GM23338 (cell line): ENCODE measurements at regions not wholly inside any gene's neighbourhood (a gene's known extent, or its start where the extent isn't known, plus 50 kb on each side); places are given as distances from the start of the nearest gene placed in this dataset.

ENCODE experiments used
- ATAC-seq: fragments of 200-7000 bp; cut with Tn5 transposase; 3 replicates; pipeline ENCODE4 v1.9.1; 2020
- DNase-seq: peaks from one replicate; pipeline ENCODE4 v3.0.0-alpha.2; 2015; ENCODE audit warnings: low spot score
- H2AFZ ChIP-seq: fragments of 200-600 bp; sonication (generic); 2 replicates; pipeline ENCODE4 v1.8.0; 2016; ENCODE audit warnings: antibody characterized with exemption, mild to moderate bottlenecking, moderate library complexity
- H3F3A ChIP-seq: fragments of 200-600 bp; sonication (generic); replicated peaks from 2 replicates; pipeline ENCODE4 v1.8.0; 2017; ENCODE audit warnings: antibody characterized with exemption, mixed run types, low read depth
- H3K27ac ChIP-seq: fragments of 200-600 bp; sonication (generic); 2 replicates; pipeline ENCODE4 v1.6.1; 2016; ENCODE audit warnings: low read depth
- H3K27me3 ChIP-seq: fragments of 200-600 bp; sonication (generic); 2 replicates; pipeline ENCODE4 v1.8.0; 2016; ENCODE audit warnings: mild to moderate bottlenecking, mixed run types, moderate library complexity; ENCODE audit not compliant: insufficient read depth
- H3K36me3 ChIP-seq: fragments of 200-600 bp; sonication (generic); 2 replicates; pipeline ENCODE4 v1.8.0; 2016; ENCODE audit warnings: mild to moderate bottlenecking; ENCODE audit not compliant: insufficient read depth
- H3K4me1 ChIP-seq: fragments of 200-600 bp; sonication (generic); 2 replicates; pipeline ENCODE4 v1.8.0; 2016; ENCODE audit warnings: mild to moderate bottlenecking, moderate library complexity; ENCODE audit not compliant: insufficient read depth
- H3K4me2 ChIP-seq: fragments of 200-600 bp; sonication (generic); 2 replicates; pipeline ENCODE4 v1.7.1; 2017; ENCODE audit warnings: mixed run types
- H3K4me3 ChIP-seq: fragments of 200-600 bp; sonication (generic); 2 replicates; pipeline ENCODE4 v1.6.1; 2016; ENCODE audit warnings: mixed run types
- H3K79me2 ChIP-seq: fragments of 200-600 bp; sonication (generic); replicated peaks from 2 replicates; pipeline ENCODE4 v1.8.0; 2017; ENCODE audit warnings: mild to moderate bottlenecking; ENCODE audit not compliant: insufficient read depth
- H3K9me2 ChIP-seq: fragments of 200-600 bp; sonication (generic); 2 replicates; pipeline ENCODE4 v1.8.0; 2017; ENCODE audit not compliant: insufficient read depth
- H4K20me1 ChIP-seq: fragments of 200-600 bp; sonication (generic); replicated peaks from 2 replicates; pipeline ENCODE4 v1.8.0; 2017; ENCODE audit warnings: mild to moderate bottlenecking; ENCODE audit not compliant: insufficient read depth
- H3K27ac Mint-ChIP-seq: 2 replicates; pipeline ENCODE4 v1.8.0; 2020; ENCODE audit warnings: inconsistent platforms, mild to moderate bottlenecking, moderate library complexity, mixed read lengths
- H3K27me3 Mint-ChIP-seq: 3 replicates; pipeline ENCODE4 v1.8.0; 2022; ENCODE audit warnings: low read depth, mild to moderate bottlenecking, moderate library complexity, mixed read lengths, inconsistent platforms; ENCODE audit not compliant: insufficient read depth, poor library complexity
- H3K36me3 Mint-ChIP-seq: 3 replicates; pipeline ENCODE4 v1.8.0; 2021; ENCODE audit warnings: low read depth, mild to moderate bottlenecking, inconsistent platforms, moderate library complexity, mixed read lengths
- H3K4me1 Mint-ChIP-seq: 3 replicates; pipeline ENCODE4 v1.8.0; 2020; ENCODE audit warnings: mild to moderate bottlenecking, inconsistent platforms, mixed read lengths
- H3K4me3 Mint-ChIP-seq: 3 replicates; pipeline ENCODE4 v1.8.0; 2021; ENCODE audit warnings: moderate library complexity, mild to moderate bottlenecking, inconsistent platforms, mixed read lengths
- H3K9me3 Mint-ChIP-seq: 3 replicates; pipeline ENCODE4 v1.8.0; 2020; ENCODE audit warnings: moderate library complexity, mild to moderate bottlenecking, inconsistent platforms, mixed read lengths
- CREB1 ChIP-seq: fragments of 250-450 bp; sonication (Bioruptor Pico); IDR thresholded peaks from 2 replicates; pipeline ENCODE4 v1.5.0; 2020; ENCODE audit warnings: low read depth, mild to moderate bottlenecking, moderate library complexity
- EZH2 ChIP-seq: fragments of 200-600 bp; sonication (generic); IDR thresholded peaks from one replicate; pipeline ENCODE4 v1.8.0; 2017; ENCODE audit warnings: antibody characterized with exemption, mild to moderate bottlenecking, low read depth; ENCODE audit not compliant: unreplicated experiment
- EZH2phosphoT487 ChIP-seq: fragments of 200-600 bp; sonication (generic); IDR thresholded peaks from one replicate; pipeline ENCODE4 v1.8.1; 2018; ENCODE audit warnings: antibody characterized with exemption; ENCODE audit not compliant: unreplicated experiment
- JUNB ChIP-seq: IDR thresholded peaks from one replicate; pipeline ENCODE4 v1.6.1; 2016; ENCODE audit warnings: antibody characterized with exemption; ENCODE audit not compliant: unreplicated experiment
- NANOG ChIP-seq: IDR thresholded peaks from 2 replicates; pipeline ENCODE4 v1.6.1; 2016; ENCODE audit warnings: antibody characterized with exemption, borderline replicate concordance
- STAT1 ChIP-seq: IDR thresholded peaks from one replicate; pipeline ENCODE4 v1.6.1; 2016; ENCODE audit warnings: antibody characterized with exemption; ENCODE audit not compliant: unreplicated experiment
- ZNF114 ChIP-seq: fragments of 250-450 bp; sonication (Bioruptor Pico); IDR thresholded peaks from 2 replicates; pipeline ENCODE4 v1.5.0; 2020; ENCODE audit warnings: mild to moderate bottlenecking, moderate library complexity
- ZNF331 ChIP-seq: fragments of 250-450 bp; sonication (Bioruptor Pico); IDR thresholded peaks from 2 replicates; pipeline ENCODE4 v1.5.0; 2020; ENCODE audit warnings: low read depth, mild to moderate bottlenecking, moderate library complexity
- TF ChIP-seq, protein P1 (sequence below), 2 experiments: fragments of 200-600 bp in 1 of 2; sonication (generic) in 1 of 2; conservative IDR thresholded peaks; 2 replicates each; pipeline versions ENCODE4 v1.5.1 to v1.6.1; 2016 to 2017; ENCODE audit warnings: antibody characterized with exemption in 2 of 2, low read depth in 2 of 2, mild to moderate bottlenecking in 2 of 2, moderate library complexity in 1 of 2
- TF ChIP-seq, protein P2 (sequence below): IDR thresholded peaks from 2 replicates; pipeline ENCODE4 v1.6.1; 2016; ENCODE audit warnings: antibody characterized with exemption
- TF ChIP-seq, protein P3 (sequence below): IDR thresholded peaks from one replicate; pipeline ENCODE4 v1.6.1; 2018; ENCODE audit warnings: antibody characterized with exemption; ENCODE audit not compliant: unreplicated experiment

DNA sequence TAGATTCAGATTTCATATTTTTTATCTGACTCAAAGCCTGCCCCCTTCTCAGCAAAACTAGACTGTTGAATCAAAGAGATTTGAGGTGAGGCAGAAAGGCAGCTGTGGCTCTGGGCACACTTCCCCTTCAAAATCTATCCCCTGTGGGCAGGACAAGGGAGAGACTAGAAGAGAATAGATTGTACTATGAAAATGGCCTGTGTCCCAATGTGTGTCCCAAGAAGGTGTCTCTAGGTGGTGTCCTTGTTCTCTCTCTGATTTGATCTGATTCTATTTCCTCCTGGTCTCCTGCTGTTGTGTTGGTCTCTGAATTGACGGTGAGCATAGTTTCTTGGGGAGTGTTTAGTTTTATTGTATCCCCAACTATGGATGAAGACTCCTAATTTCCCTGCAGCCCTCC is 565.8 kb upstream of the ATP2B1 start:
- Histone ChIP-seq H3F3A (no peaks in the 10 kb centered on the region), H3K4me3 (no peak overlapping the region), H2AFZ (peak overlapping the region; percentile 85; the same call in 1 of the 2 replicates), H4K20me1 (no peaks in the 10 kb centered on the region), H3K27ac (no peak overlapping the region), H3K79me2 (no peaks in the 10 kb centered on the region), H3K9me2 (peaks cover 7% of the 10 kb centered on the region; the same call in 1 of the 2 replicates), H3K4me2 (no peak overlapping the region), H3K27me3 (no peaks in the 10 kb centered on the region), H3K36me3 (no peaks in the 10 kb centered on the region), H3K4me1 (no peaks in the 10 kb centered on the region)
- H3K4me3 Mint-ChIP-seq = no peak overlapping the region
- H3K27me3 Mint-ChIP-seq = no peaks in the 10 kb centered on the region
- DNase-seq (peak; percentile 24), ATAC-seq (peak; percentile 24; the same call in 1 of the 3 replicates)
- H3K36me3 Mint-ChIP-seq = no peaks in the 10 kb centered on the region
- no peak for TF ChIP-seq JUNB
- TF ChIP-seq, protein P1, sequence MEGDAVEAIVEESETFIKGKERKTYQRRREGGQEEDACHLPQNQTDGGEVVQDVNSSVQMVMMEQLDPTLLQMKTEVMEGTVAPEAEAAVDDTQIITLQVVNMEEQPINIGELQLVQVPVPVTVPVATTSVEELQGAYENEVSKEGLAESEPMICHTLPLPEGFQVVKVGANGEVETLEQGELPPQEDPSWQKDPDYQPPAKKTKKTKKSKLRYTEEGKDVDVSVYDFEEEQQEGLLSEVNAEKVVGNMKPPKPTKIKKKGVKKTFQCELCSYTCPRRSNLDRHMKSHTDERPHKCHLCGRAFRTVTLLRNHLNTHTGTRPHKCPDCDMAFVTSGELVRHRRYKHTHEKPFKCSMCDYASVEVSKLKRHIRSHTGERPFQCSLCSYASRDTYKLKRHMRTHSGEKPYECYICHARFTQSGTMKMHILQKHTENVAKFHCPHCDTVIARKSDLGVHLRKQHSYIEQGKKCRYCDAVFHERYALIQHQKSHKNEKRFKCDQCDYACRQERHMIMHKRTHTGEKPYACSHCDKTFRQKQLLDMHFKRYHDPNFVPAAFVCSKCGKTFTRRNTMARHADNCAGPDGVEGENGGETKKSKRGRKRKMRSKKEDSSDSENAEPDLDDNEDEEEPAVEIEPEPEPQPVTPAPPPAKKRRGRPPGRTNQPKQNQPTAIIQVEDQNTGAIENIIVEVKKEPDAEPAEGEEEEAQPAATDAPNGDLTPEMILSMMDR (conservative IDR thresholded peaks at IDR 0.05; ENCODE audit: low read depth in 2 of 2) = peak; percentile 31 to 63; a peak in 3 of 4 replicates
- no peak overlapping the region for H3K27ac Mint-ChIP-seq
- H3K9me3 Mint-ChIP-seq = no peaks in the 10 kb centered on the region
- H3K4me1 Mint-ChIP-seq = no peaks in the 10 kb centered on the region

DNA sequence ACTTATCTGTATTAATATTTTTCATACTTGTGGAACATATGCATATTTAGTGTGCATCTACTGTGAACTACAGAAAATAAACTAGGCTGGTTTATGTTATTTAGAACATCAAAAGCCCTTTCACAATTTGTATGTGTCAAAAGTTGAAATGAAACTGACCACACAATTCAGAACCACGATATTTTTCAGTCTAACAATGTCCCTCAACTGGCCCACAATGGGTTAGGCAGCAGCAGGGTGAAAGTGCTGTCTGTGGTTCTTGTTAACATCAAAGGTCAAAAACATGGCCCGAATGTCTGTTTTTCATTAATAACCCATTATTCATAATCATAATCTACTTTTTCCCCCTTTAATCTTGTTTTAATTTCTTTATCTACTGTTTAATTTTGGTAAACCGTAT is 559.9 kb upstream of the ATP2B1 start:
- Histone ChIP-seq H3K36me3 (no peaks in the 10 kb centered on the region), H3F3A (no peaks in the 10 kb centered on the region), H3K4me2 (no peak overlapping the region), H3K4me1 (no peaks in the 10 kb centered on the region), H3K79me2 (no peaks in the 10 kb centered on the region), H4K20me1 (no peaks in the 10 kb centered on the region), H3K27me3 (no peaks in the 10 kb centered on the region), H3K4me3 (no peak overlapping the region), H3K9me2 (no peaks in the 10 kb centered on the region), H3K27ac (no peak overlapping the region), H2AFZ (no peak overlapping the region)
- DNase-seq (no peak), ATAC-seq (no peak)
- no peak overlapping the region for H3K4me3 Mint-ChIP-seq
- no peak overlapping the region for H3K27ac Mint-ChIP-seq
- no peaks in the 10 kb centered on the region for H3K4me1 Mint-ChIP-seq
- no peak for TF ChIP-seq NANOG
- TF ChIP-seq, protein P1 (conservative IDR thresholded peaks at IDR 0.05; ENCODE audit: low read depth in 2 of 2) = no peak
- no peak for TF ChIP-seq STAT1
- TF ChIP-seq ZNF114 (CRISPR knock-in tag) = no peak
- TF ChIP-seq, protein P2, sequence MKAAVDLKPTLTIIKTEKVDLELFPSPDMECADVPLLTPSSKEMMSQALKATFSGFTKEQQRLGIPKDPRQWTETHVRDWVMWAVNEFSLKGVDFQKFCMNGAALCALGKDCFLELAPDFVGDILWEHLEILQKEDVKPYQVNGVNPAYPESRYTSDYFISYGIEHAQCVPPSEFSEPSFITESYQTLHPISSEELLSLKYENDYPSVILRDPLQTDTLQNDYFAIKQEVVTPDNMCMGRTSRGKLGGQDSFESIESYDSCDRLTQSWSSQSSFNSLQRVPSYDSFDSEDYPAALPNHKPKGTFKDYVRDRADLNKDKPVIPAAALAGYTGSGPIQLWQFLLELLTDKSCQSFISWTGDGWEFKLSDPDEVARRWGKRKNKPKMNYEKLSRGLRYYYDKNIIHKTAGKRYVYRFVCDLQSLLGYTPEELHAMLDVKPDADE = no peak
- TF ChIP-seq EZH2phosphoT487 = no peak
- TF ChIP-seq CREB1 = no peak
- no peak for TF ChIP-seq ZNF331 (CRISPR knock-in tag)
- no peak for TF ChIP-seq EZH2
- TF ChIP-seq JUNB = no peak
- TF ChIP-seq, protein P3, sequence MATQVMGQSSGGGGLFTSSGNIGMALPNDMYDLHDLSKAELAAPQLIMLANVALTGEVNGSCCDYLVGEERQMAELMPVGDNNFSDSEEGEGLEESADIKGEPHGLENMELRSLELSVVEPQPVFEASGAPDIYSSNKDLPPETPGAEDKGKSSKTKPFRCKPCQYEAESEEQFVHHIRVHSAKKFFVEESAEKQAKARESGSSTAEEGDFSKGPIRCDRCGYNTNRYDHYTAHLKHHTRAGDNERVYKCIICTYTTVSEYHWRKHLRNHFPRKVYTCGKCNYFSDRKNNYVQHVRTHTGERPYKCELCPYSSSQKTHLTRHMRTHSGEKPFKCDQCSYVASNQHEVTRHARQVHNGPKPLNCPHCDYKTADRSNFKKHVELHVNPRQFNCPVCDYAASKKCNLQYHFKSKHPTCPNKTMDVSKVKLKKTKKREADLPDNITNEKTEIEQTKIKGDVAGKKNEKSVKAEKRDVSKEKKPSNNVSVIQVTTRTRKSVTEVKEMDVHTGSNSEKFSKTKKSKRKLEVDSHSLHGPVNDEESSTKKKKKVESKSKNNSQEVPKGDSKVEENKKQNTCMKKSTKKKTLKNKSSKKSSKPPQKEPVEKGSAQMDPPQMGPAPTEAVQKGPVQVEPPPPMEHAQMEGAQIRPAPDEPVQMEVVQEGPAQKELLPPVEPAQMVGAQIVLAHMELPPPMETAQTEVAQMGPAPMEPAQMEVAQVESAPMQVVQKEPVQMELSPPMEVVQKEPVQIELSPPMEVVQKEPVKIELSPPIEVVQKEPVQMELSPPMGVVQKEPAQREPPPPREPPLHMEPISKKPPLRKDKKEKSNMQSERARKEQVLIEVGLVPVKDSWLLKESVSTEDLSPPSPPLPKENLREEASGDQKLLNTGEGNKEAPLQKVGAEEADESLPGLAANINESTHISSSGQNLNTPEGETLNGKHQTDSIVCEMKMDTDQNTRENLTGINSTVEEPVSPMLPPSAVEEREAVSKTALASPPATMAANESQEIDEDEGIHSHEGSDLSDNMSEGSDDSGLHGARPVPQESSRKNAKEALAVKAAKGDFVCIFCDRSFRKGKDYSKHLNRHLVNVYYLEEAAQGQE = no peak
- H3K36me3 Mint-ChIP-seq = no peaks in the 10 kb centered on the region
- no peaks in the 10 kb centered on the region for H3K9me3 Mint-ChIP-seq
- no peaks in the 10 kb centered on the region for H3K27me3 Mint-ChIP-seq
